ENCODE measurements at regions not wholly inside any gene's neighbourhood (a gene's known extent, or its start where the extent isn't known, plus 50 kb on each side); places are given as distances from the start of the nearest gene placed in this dataset.
"Not testable (repeated sequence)": the region's sequence is repeated elsewhere in the genome, so short reads cannot be mapped to it uniquely, and the experiment has no call there.

GRCh38 chr5:123283499-123283898 lies 139.7 kb downstream of the CEP120 start:
- ChIA-PET CTCF (no interaction called here), POLR2A (no interaction called here)
- intact Hi-C loops (cut with micrococcal nuclease), result no loop called here
- peaks cover 36% of the 10 kb centered on the region for H3K27me3 Mint-ChIP-seq
- peaks cover 2% of the 10 kb centered on the region for H3K9me3 Mint-ChIP-seq
- H3K4me3 Mint-ChIP-seq, result no peak overlapping the region
- TF ChIP-seq, protein P1, sequence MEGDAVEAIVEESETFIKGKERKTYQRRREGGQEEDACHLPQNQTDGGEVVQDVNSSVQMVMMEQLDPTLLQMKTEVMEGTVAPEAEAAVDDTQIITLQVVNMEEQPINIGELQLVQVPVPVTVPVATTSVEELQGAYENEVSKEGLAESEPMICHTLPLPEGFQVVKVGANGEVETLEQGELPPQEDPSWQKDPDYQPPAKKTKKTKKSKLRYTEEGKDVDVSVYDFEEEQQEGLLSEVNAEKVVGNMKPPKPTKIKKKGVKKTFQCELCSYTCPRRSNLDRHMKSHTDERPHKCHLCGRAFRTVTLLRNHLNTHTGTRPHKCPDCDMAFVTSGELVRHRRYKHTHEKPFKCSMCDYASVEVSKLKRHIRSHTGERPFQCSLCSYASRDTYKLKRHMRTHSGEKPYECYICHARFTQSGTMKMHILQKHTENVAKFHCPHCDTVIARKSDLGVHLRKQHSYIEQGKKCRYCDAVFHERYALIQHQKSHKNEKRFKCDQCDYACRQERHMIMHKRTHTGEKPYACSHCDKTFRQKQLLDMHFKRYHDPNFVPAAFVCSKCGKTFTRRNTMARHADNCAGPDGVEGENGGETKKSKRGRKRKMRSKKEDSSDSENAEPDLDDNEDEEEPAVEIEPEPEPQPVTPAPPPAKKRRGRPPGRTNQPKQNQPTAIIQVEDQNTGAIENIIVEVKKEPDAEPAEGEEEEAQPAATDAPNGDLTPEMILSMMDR (IDR thresholded peaks at IDR 0.05), result no peak
- H3K36me3 Mint-ChIP-seq (ENCODE audit: low read depth), result no peaks in the 10 kb centered on the region
- no peak overlapping the region for H3K27ac Mint-ChIP-seq
- no peak for ATAC-seq (ENCODE audit: low read depth)
- DNase-seq, result no peak
- no peaks in the 10 kb centered on the region for H3K4me1 Mint-ChIP-seq

DNA sequence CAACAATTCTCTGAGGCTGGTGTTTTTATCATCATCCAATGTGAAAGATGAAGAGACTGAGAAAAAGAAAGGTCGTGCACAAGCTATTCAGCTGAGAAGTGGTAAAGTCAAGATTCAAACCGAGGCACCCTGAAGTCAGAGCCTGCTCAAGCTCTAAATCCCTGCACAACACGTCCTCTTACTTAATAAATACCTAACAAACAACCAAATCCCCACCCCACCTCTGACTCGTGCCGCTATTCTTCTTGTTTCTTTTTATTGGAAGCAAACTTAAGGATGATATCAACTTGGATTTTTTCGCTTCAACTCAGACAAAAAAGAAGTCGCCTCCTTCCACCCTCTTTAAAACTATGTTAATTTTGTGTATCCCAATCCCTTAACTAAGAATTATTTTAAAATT lies 140.2 kb downstream of the CEP120 start:
- no peaks in the 10 kb centered on the region for H3K36me3 Mint-ChIP-seq (ENCODE audit: low read depth)
- intact Hi-C loops (cut with micrococcal nuclease), result no loop called here
- H3K27me3 Mint-ChIP-seq, result peaks cover 36% of the 10 kb centered on the region
- TF ChIP-seq, protein P1 (IDR thresholded peaks at IDR 0.05), result no peak
- no peak overlapping the region for H3K27ac Mint-ChIP-seq
- ChIA-PET CTCF (no interaction called here), POLR2A (no interaction called here)
- H3K4me3 Mint-ChIP-seq, result no peak overlapping the region
- H3K4me1 Mint-ChIP-seq, result no peaks in the 10 kb centered on the region
- no peak for ATAC-seq (ENCODE audit: low read depth)
- no peak for DNase-seq
- H3K9me3 Mint-ChIP-seq, result peaks cover 2% of the 10 kb centered on the region

DNA sequence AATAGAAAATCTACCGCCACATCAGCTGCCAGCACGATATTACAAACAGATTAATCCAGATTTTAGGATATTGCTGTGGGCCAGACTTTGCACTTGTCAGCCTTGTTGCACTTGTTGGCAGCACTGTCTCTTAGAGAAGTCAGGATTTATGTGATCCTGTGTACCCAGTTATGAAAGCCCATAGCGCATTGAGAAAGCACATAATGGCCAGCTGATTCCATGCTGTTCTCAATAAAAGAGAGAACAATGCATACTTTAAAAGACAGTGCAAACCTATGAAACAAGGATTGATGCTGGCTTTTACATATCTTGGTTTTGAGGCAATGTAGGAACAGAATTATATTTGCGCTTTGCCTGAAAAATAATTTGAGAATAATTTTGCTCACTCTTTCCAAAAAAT lies 140.8 kb downstream of the CEP120 start:
- intact Hi-C loops (cut with micrococcal nuclease), result no loop called here
- H3K27me3 Mint-ChIP-seq, result peaks cover 36% of the 10 kb centered on the region
- POLR2A ChIA-PET, result no interaction called here
- no peaks in the 10 kb centered on the region for H3K36me3 Mint-ChIP-seq (ENCODE audit: low read depth)
- no peak overlapping the region for H3K4me3 Mint-ChIP-seq
- ATAC-seq (ENCODE audit: low read depth) (no peak), DNase-seq (no peak)
- CTCF ChIA-PET, result no interaction called here
- no peaks in the 10 kb centered on the region for H3K4me1 Mint-ChIP-seq
- TF ChIP-seq, protein P1 (IDR thresholded peaks at IDR 0.05), result no peak
- H3K27ac Mint-ChIP-seq, result no peak overlapping the region
- peaks cover 2% of the 10 kb centered on the region for H3K9me3 Mint-ChIP-seq

- H3K4me3 Mint-ChIP-seq; H3K36me3 Mint-ChIP-seq (ENCODE audit: low read depth); POLR2A ChIA-PET; ATAC-seq (ENCODE audit: low read depth); CTCF ChIA-PET; H3K27ac Mint-ChIP-seq; H3K9me3 Mint-ChIP-seq; DNase-seq; intact Hi-C loops (cut with micrococcal nuclease); H3K4me1 Mint-ChIP-seq: not testable (repeated sequence)
- H3K27me3 Mint-ChIP-seq, result peaks cover 26% of the 10 kb centered on the region
Measured at GRCh38 chr5:123280854-123281253, 142.3 kb downstream of the CEP120 start.

DNA sequence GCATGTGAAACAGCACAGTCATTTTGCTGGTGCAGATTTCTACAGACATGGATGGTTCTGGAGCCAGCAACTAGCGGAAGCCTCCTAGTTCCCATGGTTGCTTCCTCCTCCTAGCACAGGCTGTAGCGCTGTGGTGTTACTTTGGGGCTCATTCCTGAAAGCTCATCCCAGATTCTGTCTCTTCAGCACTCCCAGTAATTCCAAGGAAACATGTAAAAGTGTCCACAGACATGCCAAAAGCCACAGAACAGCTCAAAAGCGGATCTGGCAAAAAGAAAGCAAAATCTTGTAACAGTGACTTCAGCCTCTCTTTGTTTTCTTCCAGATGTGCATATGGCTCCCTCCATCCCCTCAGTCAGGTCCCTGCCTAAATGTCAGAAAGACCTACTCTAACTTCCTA lies 144.1 kb downstream of the CEP120 start:
- Mint-ChIP-seq H3K4me3 (no peak overlapping the region), H3K36me3 (ENCODE audit: low read depth) (no peaks in the 10 kb centered on the region), H3K9me3 (peaks cover 2% of the 10 kb centered on the region), H3K27me3 (peaks cover 14% of the 10 kb centered on the region), H3K4me1 (no peaks in the 10 kb centered on the region), H3K27ac (no peak overlapping the region)
- ChIA-PET POLR2A (no interaction called here), CTCF (no interaction called here)
- TF ChIP-seq, protein P1 (IDR thresholded peaks at IDR 0.05), result no peak
- DNase-seq (no peak), ATAC-seq (ENCODE audit: low read depth) (no peak)
- intact Hi-C loops (cut with micrococcal nuclease), result no loop called here

DNA sequence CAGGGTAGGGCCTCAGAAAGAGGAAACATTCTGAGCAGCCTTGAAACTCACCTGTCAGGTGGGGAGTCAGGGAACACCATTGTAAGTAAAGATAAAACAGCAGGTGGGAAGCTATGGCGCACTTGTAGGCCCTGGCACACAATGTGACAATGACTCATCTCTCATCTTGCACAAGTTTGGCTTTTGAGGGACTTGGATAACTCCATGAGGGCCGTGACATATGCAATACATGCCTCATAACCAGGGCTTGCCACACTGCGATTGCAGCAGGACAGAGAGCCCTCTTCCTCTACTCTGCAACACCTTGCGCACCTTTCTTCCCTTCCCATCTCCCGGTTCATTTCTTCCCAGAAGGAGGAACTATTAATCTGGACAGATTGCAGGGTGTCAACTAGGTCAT lies 144.9 kb downstream of the CEP120 start:
- no peak overlapping the region for H3K4me3 Mint-ChIP-seq
- H3K9me3 Mint-ChIP-seq, result peaks cover 2% of the 10 kb centered on the region
- ChIA-PET POLR2A (no interaction called here), CTCF (no interaction called here)
- H3K27me3 Mint-ChIP-seq, result peaks cover 8% of the 10 kb centered on the region
- H3K36me3 Mint-ChIP-seq (ENCODE audit: low read depth), result no peaks in the 10 kb centered on the region
- TF ChIP-seq, protein P1 (IDR thresholded peaks at IDR 0.05), result no peak
- H3K4me1 Mint-ChIP-seq, result no peaks in the 10 kb centered on the region
- no peak overlapping the region for H3K27ac Mint-ChIP-seq
- ATAC-seq (ENCODE audit: low read depth) (no peak), DNase-seq (no peak)
- intact Hi-C loops (cut with micrococcal nuclease), result no loop called here

All from activated B cell treated with CpG ODN at 0.5 μM for 24 hours (primary cell).